OCI-LY1 (cell line): ENCODE measurements at regions not wholly inside any gene's neighbourhood (a gene's known extent, or its start where the extent isn't known, plus 50 kb on each side); places are given as distances from the start of the nearest gene placed in this dataset.
A peak's percentile ranks its signal among the peaks of the same experiment; 100 is the strongest.

Source experiments
- H2AFZ ChIP-seq: fragments of 200-600 bp; sonication (generic), shearing (Covaris generic); 2 replicates; pipeline ENCODE4 v1.6.0; 2014; ENCODE audit warnings: antibody characterized with exemption, mild to moderate bottlenecking, low read length
- H3F3A ChIP-seq: fragments of 200-600 bp; sonication (generic), shearing (Covaris generic); 2 replicates; pipeline ENCODE4 v1.6.0; 2014; ENCODE audit warnings: mild to moderate bottlenecking, antibody characterized with exemption, low read length, moderate library complexity; ENCODE audit not compliant: insufficient read depth
- H3K27ac ChIP-seq: fragments of 200-600 bp; sonication (generic); 2 replicates; pipeline ENCODE4 v1.5.1; 2014; ENCODE audit warnings: low read length, mixed run types, mild to moderate bottlenecking, low read depth; ENCODE audit not compliant: poor library complexity, severe bottlenecking
- H3K27me3 ChIP-seq: fragments of 200-600 bp; sonication (generic); 2 replicates; pipeline ENCODE4 v1.6.0; 2014; ENCODE audit warnings: antibody characterized with exemption, mild to moderate bottlenecking, low read length, moderate library complexity; ENCODE audit not compliant: insufficient read depth
- H3K36me3 ChIP-seq: fragments of 200-600 bp; sonication (generic); 2 replicates; pipeline ENCODE4 v1.6.1; 2014; ENCODE audit warnings: mild to moderate bottlenecking, antibody characterized with exemption, low read length, moderate library complexity, mixed read lengths; ENCODE audit not compliant: insufficient read depth
- H3K4me1 ChIP-seq: fragments of 200-600 bp; sonication (generic); 2 replicates; pipeline ENCODE4 v1.5.1; 2014; ENCODE audit warnings: mild to moderate bottlenecking, low read length, moderate library complexity; ENCODE audit not compliant: insufficient read depth, severe bottlenecking
- H3K4me2 ChIP-seq: fragments of 200-600 bp; sonication (generic), shearing (Covaris generic); 2 replicates; pipeline ENCODE4 v1.6.1; 2014; ENCODE audit warnings: low read length
- H3K4me3 ChIP-seq: fragments of 200-600 bp; sonication (generic); 2 replicates; pipeline ENCODE4 v1.5.1; 2014; ENCODE audit warnings: low read length, low read depth, mild to moderate bottlenecking, mixed read lengths; ENCODE audit not compliant: poor library complexity, severe bottlenecking
- H3K79me2 ChIP-seq: fragments of 200-600 bp; shearing (Covaris generic); 2 replicates; pipeline ENCODE4 v1.6.1; 2016; ENCODE audit warnings: mixed run types, low read length, mixed read lengths; ENCODE audit not compliant: insufficient read depth
- H3K9ac ChIP-seq: fragments of 200-600 bp; sonication (generic), shearing (Covaris generic); 2 replicates; pipeline ENCODE4 v1.6.1; 2014; ENCODE audit warnings: mild to moderate bottlenecking, low read length, mixed read lengths
- H3K9me2 ChIP-seq: fragments of 200-600 bp; sonication (generic), shearing (Covaris generic); 2 replicates; pipeline ENCODE4 v1.6.1; 2014; ENCODE audit warnings: low read depth, mild to moderate bottlenecking, low read length, mixed read lengths
- H3K9me3 ChIP-seq: fragments of 200-600 bp; shearing (Covaris generic); 2 replicates; pipeline ENCODE4 v1.6.1; 2014; ENCODE audit warnings: low read length, mixed read lengths
- H4K20me1 ChIP-seq: fragments of 200-600 bp; sonication (generic), shearing (Covaris generic); 2 replicates; pipeline ENCODE4 v1.6.0; 2016; ENCODE audit warnings: mild to moderate bottlenecking, low read length; ENCODE audit not compliant: insufficient read depth
- CTCF ChIP-seq: fragments of 200-600 bp; sonication (generic), shearing (Covaris generic); IDR thresholded peaks from 2 replicates; pipeline ENCODE4 v1.5.1; 2017; ENCODE audit warnings: mild to moderate bottlenecking, antibody characterized with exemption, low read length, moderate library complexity, mixed read lengths
- EZH2 ChIP-seq: fragments of 200-600 bp; sonication (generic), shearing (Covaris generic); IDR thresholded peaks from 2 replicates; pipeline ENCODE4 v1.8.0; 2017; ENCODE audit warnings: borderline replicate concordance, mixed run types, mild to moderate bottlenecking, antibody characterized with exemption, low read length, moderate library complexity, mixed read lengths

DNA sequence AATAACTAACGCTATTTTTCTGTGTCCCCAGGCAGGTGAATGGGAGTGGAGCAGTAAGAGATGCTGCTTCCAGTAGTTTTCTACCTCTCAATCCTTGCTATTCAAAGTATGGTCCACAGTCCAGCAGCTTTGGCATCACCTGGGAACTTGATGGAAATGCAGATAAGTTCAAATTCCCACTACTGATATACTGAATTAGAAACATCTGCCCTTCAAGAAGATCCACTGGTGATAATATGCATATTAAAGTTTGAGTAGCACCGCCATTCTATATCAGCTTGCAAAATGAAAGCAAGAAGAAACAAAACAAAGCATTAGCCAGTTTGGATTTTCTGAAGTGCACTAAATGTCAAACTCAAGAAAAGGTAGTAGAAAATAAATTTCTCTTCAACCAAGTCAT, 906.2 kb upstream of the PCDH20 start:
- no peak overlapping the region for H3K27ac ChIP-seq
- no peak overlapping the region for H3K9ac ChIP-seq
- H3K27me3 ChIP-seq: no peaks in the 10 kb centered on the region
- no peaks in the 10 kb centered on the region for H3K36me3 ChIP-seq
- no peak overlapping the region for H3K4me3 ChIP-seq
- no peaks in the 10 kb centered on the region for H3F3A ChIP-seq
- no peaks in the 10 kb centered on the region for H3K79me2 ChIP-seq
- H4K20me1 ChIP-seq: no peaks in the 10 kb centered on the region
- no peaks in the 10 kb centered on the region for H3K9me2 ChIP-seq
- peaks cover 31% of the 10 kb centered on the region for H3K4me1 ChIP-seq
- TF ChIP-seq CTCF (no peak), EZH2 (no peak)
- H2AFZ ChIP-seq: peak overlapping the region; percentile 91; the same call in 1 of the 2 replicates
- H3K4me2 ChIP-seq: no peak overlapping the region
- H3K9me3 ChIP-seq: peaks cover 2% of the 10 kb centered on the region; the same call in 1 of the 2 replicates

DNA sequence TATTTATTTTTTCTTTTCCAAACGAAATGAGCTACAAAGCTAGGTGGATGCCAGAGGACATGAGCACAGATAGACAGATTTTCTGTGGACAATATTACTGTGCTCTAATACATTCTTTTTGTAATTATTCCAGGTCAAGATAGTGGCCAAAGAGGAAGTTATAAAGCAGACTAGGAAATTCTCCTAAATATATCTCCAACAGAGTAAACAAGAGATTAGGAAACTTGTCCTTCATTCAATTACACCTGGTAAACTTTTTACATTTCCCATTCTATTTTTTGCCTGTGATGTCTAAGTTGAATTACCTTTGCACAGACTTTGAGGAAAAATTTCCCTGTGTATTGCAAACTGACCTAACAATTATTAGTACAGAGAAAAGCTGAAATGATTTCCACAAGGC, 905.5 kb upstream of the PCDH20 start:
- peak overlapping the region; percentile 91; the same call in 1 of the 2 replicates for H2AFZ ChIP-seq
- no peaks in the 10 kb centered on the region for H3K27me3 ChIP-seq
- peak overlapping the region; percentile 41 for H3K27ac ChIP-seq
- H3K36me3 ChIP-seq: no peaks in the 10 kb centered on the region
- no peaks in the 10 kb centered on the region for H3K9me2 ChIP-seq
- H3K79me2 ChIP-seq: no peaks in the 10 kb centered on the region
- TF ChIP-seq EZH2 (no peak), CTCF (no peak)
- H3K4me1 ChIP-seq: peaks cover 31% of the 10 kb centered on the region
- H3K4me3 ChIP-seq: no peak overlapping the region
- 0 out of 2 replicates have a peak overlapping the region, but pooled peaks have one; percentile 11 for H3K4me2 ChIP-seq
- 0 out of 2 replicates have a peak, but pooled peaks cover 2% of the 10 kb centered on the region for H3K9me3 ChIP-seq
- peak overlapping the region; percentile 3 for H3K9ac ChIP-seq
- no peaks in the 10 kb centered on the region for H3F3A ChIP-seq
- no peaks in the 10 kb centered on the region for H4K20me1 ChIP-seq

DNA sequence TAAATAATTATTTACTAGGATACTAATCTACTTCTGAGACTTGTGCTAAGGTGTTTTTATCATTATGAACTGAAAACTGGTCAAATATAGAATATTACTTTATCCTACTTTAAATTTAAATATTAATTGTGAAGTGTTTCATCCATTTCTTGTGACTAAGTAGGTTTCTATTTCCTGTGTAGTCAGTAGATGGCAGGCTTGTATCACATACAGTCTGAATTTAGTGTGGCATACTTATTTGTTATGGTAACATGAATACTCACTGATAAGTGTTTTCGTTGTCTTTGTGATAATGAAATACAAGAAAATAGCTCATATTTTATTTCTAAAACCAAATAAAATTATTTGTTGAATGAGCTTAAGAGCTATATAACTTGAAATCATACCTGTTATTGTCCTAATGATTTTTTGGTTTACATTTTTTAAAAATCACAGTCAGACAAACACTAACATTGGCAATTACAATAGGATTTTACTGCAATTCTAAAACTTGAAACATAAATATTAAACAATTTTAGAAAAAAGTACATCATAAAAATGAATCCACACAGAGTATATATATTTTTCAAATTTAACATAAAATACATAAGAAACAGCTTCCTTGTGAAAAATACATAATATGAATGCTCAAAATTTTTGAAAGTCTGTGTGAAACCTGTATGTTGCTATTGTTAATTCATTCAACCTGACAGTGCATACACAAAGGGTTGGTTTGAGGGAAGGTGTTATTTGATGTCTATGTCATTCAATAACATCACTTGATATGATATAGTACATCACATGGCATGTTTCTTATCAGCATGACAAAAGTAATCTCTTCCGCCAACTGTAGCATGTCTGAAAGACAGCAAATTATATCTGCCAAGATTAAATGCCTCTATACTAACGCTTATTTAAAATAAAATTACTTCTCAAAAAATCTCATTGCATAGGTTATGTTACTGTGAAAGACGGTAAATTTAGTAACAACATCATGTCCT, 904.8 kb upstream of the PCDH20 start:
- Histone ChIP-seq H3K4me3 (no peak overlapping the region), H3K9ac (peak overlapping the region; percentile 3), H3F3A (no peaks in the 10 kb centered on the region), H3K9me2 (no peaks in the 10 kb centered on the region), H3K9me3 (0 out of 2 replicates have a peak, but pooled peaks cover 2% of the 10 kb centered on the region), H3K4me1 (peaks cover 31% of the 10 kb centered on the region), H2AFZ (peak overlapping the region; percentile 91; the same call in 1 of the 2 replicates), H3K79me2 (no peaks in the 10 kb centered on the region), H3K36me3 (no peaks in the 10 kb centered on the region), H3K4me2 (0 out of 2 replicates have a peak overlapping the region, but pooled peaks have one; percentile 11), H3K27ac (peak overlapping the region; percentile 41), H4K20me1 (no peaks in the 10 kb centered on the region), H3K27me3 (no peaks in the 10 kb centered on the region)
- peak; percentile 68 for TF ChIP-seq CTCF
- TF ChIP-seq EZH2: no peak
